Skeletal muscle satellite cell (primary cell): ENCODE measurements at regions not wholly inside any gene's neighbourhood (a gene's known extent, or its start where the extent isn't known, plus 50 kb on each side); places are given as distances from the start of the nearest gene placed in this dataset.
A peak's percentile ranks its signal among the peaks of the same experiment; 100 is the strongest.
"Not testable (repeated sequence)": the region's sequence is repeated elsewhere in the genome, so short reads cannot be mapped to it uniquely, and the experiment has no call there.

Experiments
- H3K27me3 ChIP-seq: 2 replicates; pipeline ENCODE4 v1.7.0; 2013; ENCODE audit warnings: low read length; ENCODE audit not compliant: control insufficient read depth, insufficient read depth
- H3K36me3 ChIP-seq: 2 replicates; pipeline ENCODE4 v1.7.0; 2013; ENCODE audit warnings: mild to moderate bottlenecking, control low read depth, low read length; ENCODE audit not compliant: insufficient read depth
- H3K4me1 ChIP-seq: 2 replicates; pipeline ENCODE4 v1.7.0; 2013; ENCODE audit warnings: low read length; ENCODE audit not compliant: control insufficient read depth, insufficient read depth
- H3K4me2 ChIP-seq: 2 replicates; pipeline ENCODE4 v1.7.0; 2013; ENCODE audit warnings: mild to moderate bottlenecking, low read length
- H3K4me3 ChIP-seq: 2 replicates; pipeline ENCODE4 v1.7.0; 2013; ENCODE audit warnings: low read length
- H3K9ac ChIP-seq: 2 replicates; pipeline ENCODE4 v1.7.0; 2013; ENCODE audit warnings: mild to moderate bottlenecking, low read depth, low read length, moderate library complexity
- H3K9me3 ChIP-seq: replicated peaks from 2 replicates; pipeline ENCODE4 v1.7.0; 2013; ENCODE audit warnings: mild to moderate bottlenecking, control low read depth, low read length

GRCh38 chr6:156437121-156437879 lies 339.9 kb upstream of the ARID1B start:
- peaks cover 5% of the 10 kb centered on the region for H3K27me3 ChIP-seq
- H3K36me3 ChIP-seq, result no peaks in the 10 kb centered on the region
- H3K9ac ChIP-seq, result no peak overlapping the region
- H3K9me3 ChIP-seq, result no peaks in the 10 kb centered on the region
- no peaks in the 10 kb centered on the region for H3K4me1 ChIP-seq
- no peak overlapping the region for H3K4me3 ChIP-seq
- H3K4me2 ChIP-seq, result no peak overlapping the region

GRCh38 chr6:156434795-156435190 lies 342.4 kb upstream of the ARID1B start:
- H3K4me3 ChIP-seq, result no peak overlapping the region
- H3K9ac ChIP-seq, result no peak overlapping the region
- H3K4me2 ChIP-seq, result no peak overlapping the region
- H3K4me1 ChIP-seq, result no peaks in the 10 kb centered on the region
- H3K36me3 ChIP-seq, result no peaks in the 10 kb centered on the region
- peaks cover 5% of the 10 kb centered on the region for H3K27me3 ChIP-seq
- no peaks in the 10 kb centered on the region for H3K9me3 ChIP-seq

- H3K4me1 ChIP-seq, result no peaks in the 10 kb centered on the region
- no peaks in the 10 kb centered on the region for H3K9me3 ChIP-seq
- no peak overlapping the region for H3K9ac ChIP-seq
- no peak overlapping the region for H3K4me3 ChIP-seq
- H3K4me2 ChIP-seq, result no peak overlapping the region
- peaks cover 5% of the 10 kb centered on the region for H3K27me3 ChIP-seq
- H3K36me3 ChIP-seq, result no peaks in the 10 kb centered on the region
These were observed 343.0 kb upstream of the ARID1B start for GRCh38 chr6:156434049-156434794.

GRCh38 chr6:156432543-156432942 lies 344.6 kb upstream of the ARID1B start:
- H3K9me3 ChIP-seq, result no peaks in the 10 kb centered on the region
- no peak overlapping the region for H3K9ac ChIP-seq
- H3K4me3 ChIP-seq, result no peak overlapping the region
- peaks cover 2% of the 10 kb centered on the region for H3K4me1 ChIP-seq
- no peaks in the 10 kb centered on the region for H3K36me3 ChIP-seq
- no peak overlapping the region for H3K4me2 ChIP-seq
- H3K27me3 ChIP-seq, result no peaks in the 10 kb centered on the region

GRCh38 chr6:156430386-156430785 lies 346.8 kb upstream of the ARID1B start:
- Histone ChIP-seq H3K9me3 (no peaks in the 10 kb centered on the region), H3K27me3 (no peaks in the 10 kb centered on the region), H3K4me1 (peaks cover 18% of the 10 kb centered on the region), H3K4me2 (no peak overlapping the region), H3K36me3 (no peaks in the 10 kb centered on the region), H3K4me3 (no peak overlapping the region), H3K9ac (no peak overlapping the region)

GRCh38 chr6:156427345-156427744 lies 349.8 kb upstream of the ARID1B start:
- Histone ChIP-seq H3K4me1 (peaks cover 24% of the 10 kb centered on the region), H3K9me3 (no peaks in the 10 kb centered on the region), H3K27me3 (no peaks in the 10 kb centered on the region), H3K36me3 (no peaks in the 10 kb centered on the region), H3K4me3 (no peak overlapping the region), H3K4me2 (no peak overlapping the region), H3K9ac (no peak overlapping the region)

- Histone ChIP-seq H3K4me3 (no peak overlapping the region), H3K9me3 (no peaks in the 10 kb centered on the region), H3K36me3 (no peaks in the 10 kb centered on the region), H3K27me3 (no peaks in the 10 kb centered on the region), H3K4me2 (peak overlapping the region; percentile 52), H3K4me1 (peaks cover 24% of the 10 kb centered on the region), H3K9ac (peak overlapping the region; percentile 40)
These were observed 351.7 kb upstream of the ARID1B start for GRCh38 chr6:156425359-156426020.

- H3K4me1 ChIP-seq, result peaks cover 24% of the 10 kb centered on the region
- H3K9ac ChIP-seq, result no peak overlapping the region
- no peaks in the 10 kb centered on the region for H3K36me3 ChIP-seq
- no peaks in the 10 kb centered on the region for H3K9me3 ChIP-seq
- H3K4me3 ChIP-seq, result no peak overlapping the region
- no peak overlapping the region for H3K4me2 ChIP-seq
- H3K27me3 ChIP-seq, result no peaks in the 10 kb centered on the region
These were observed 353.3 kb upstream of the ARID1B start for GRCh38 chr6:156423829-156424228.

- H3K9me3 ChIP-seq, result no peaks in the 10 kb centered on the region
- no peak overlapping the region for H3K4me3 ChIP-seq
- H3K27me3 ChIP-seq, result no peaks in the 10 kb centered on the region
- no peak overlapping the region for H3K4me2 ChIP-seq
- peaks cover 24% of the 10 kb centered on the region for H3K4me1 ChIP-seq
- no peak overlapping the region for H3K9ac ChIP-seq
- no peaks in the 10 kb centered on the region for H3K36me3 ChIP-seq
These were observed 354.1 kb upstream of the ARID1B start for GRCh38 chr6:156423075-156423474.

GRCh38 chr6:156421933-156422332 lies 355.2 kb upstream of the ARID1B start:
- Histone ChIP-seq H3K36me3 (no peaks in the 10 kb centered on the region), H3K9ac (no peak overlapping the region)

GRCh38 chr6:156421301-156421700 lies 355.9 kb upstream of the ARID1B start:
- not testable (repeated sequence) for H3K36me3 ChIP-seq, H3K4me2 ChIP-seq, H3K9me3 ChIP-seq, H3K4me3 ChIP-seq, H3K27me3 ChIP-seq, H3K9ac ChIP-seq
- H3K4me1 ChIP-seq, result peaks cover 13% of the 10 kb centered on the region

More at GRCh38 chr6:156421933-156422332, 355.2 kb upstream of the ARID1B start:
- H3K9me3 ChIP-seq, result no peaks in the 10 kb centered on the region
- no peaks in the 10 kb centered on the region for H3K27me3 ChIP-seq
- peaks cover 18% of the 10 kb centered on the region for H3K4me1 ChIP-seq
- no peak overlapping the region for H3K4me2 ChIP-seq
- no peak overlapping the region for H3K4me3 ChIP-seq
